ENCODE measurements at regions not wholly inside any gene's neighbourhood (a gene's known extent, or its start where the extent isn't known, plus 50 kb on each side); places are given as distances from the start of the nearest gene placed in this dataset.
"Not testable (repeated sequence)": the region's sequence is repeated elsewhere in the genome, so short reads cannot be mapped to it uniquely, and the experiment has no call there.

DNA sequence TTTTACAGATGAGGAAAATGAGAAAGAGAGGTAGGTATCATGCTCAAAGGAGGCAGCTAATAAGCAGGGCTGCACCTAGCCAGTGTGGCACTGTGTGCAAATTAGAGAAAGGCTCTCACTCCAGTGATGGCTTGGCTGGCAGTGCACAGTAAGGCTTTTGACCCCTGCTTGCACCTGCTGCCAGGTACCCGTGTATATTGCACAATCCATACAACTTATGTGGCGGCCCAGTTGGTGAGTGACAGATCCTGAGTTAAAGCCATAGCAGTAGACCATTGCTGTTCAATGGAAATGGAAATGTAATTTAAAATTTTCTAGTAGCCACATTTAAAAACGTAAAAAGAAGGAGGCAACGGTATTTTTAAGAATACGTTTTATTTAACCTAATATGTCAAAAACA is 266.4 kb upstream of the AZI2 start:
- no peaks in the 10 kb centered on the region for H3K4me1 Mint-ChIP-seq
- H3K27me3 Mint-ChIP-seq (ENCODE audit: low read depth in 3 of 3) = peaks cover 0 to 2% (median 0%) of the 10 kb centered on the region in 3 donors
- H3K4me3 Mint-ChIP-seq = no peak overlapping the region
- peaks cover 0 to 5% (median 0%) of the 10 kb centered on the region in 6 donors for H3K9me3 Mint-ChIP-seq
- H3K36me3 Mint-ChIP-seq = no peaks in the 10 kb centered on the region
- DNase-seq = no peak
- no peak overlapping the region for H3K27ac Mint-ChIP-seq

DNA sequence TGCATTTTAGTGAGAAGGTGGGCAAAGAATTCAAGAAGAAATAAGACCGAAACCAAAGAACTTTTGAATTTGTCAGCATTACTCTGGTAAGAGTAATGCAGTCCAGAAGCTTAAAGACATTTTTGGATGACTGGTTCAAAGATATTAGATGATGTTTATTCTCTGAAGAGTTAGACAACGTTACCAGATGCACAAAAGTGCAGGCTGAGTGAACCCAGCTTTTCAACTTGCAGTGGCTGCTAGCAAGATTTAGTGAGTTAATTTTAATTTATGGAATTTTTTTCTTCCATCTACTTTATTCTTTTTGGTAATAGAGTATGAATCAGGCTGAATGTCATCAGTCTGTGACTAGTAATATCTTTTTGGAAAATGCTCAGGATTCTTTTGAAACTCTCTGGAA is 267.3 kb upstream of the AZI2 start:
- no peak overlapping the region for H3K4me3 Mint-ChIP-seq

DNA sequence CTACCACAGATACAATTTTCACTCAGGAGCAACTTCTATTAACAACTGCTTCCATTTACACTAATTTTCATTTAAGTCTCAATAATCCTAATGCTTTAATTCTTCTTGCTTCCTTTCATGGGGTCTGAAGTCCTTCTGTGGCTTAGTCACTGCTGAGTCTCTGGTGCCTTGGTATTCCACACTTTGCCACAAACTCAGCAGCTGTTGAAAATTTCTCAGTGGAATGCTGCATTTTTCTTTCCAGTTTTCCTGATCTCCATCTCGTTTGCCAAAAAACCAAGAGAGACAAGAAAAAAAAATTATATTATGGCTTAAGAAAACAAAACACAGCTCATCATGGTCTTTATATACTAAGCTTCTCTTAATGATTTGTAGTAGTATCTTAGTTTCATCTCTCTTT is 269.2 kb upstream of the AZI2 start:
- Mint-ChIP-seq H3K4me1 (no peaks in the 10 kb centered on the region), H3K27me3 (ENCODE audit: low read depth in 3 of 3) (peaks cover 0 to 1% (median 0%) of the 10 kb centered on the region in 3 donors), H3K36me3 (no peaks in the 10 kb centered on the region), H3K4me3 (no peak overlapping the region), H3K27ac (no peak overlapping the region), H3K9me3 (peaks cover 0 to 12% (median 3%) of the 10 kb centered on the region in 6 donors)
- no peak for DNase-seq

More for the DNA sequence above, 267.3 kb upstream of the AZI2 start:
- Mint-ChIP-seq H3K27ac (no peak overlapping the region), H3K36me3 (no peaks in the 10 kb centered on the region), H3K9me3 (peaks cover 0 to 5% (median 0%) of the 10 kb centered on the region in 6 donors), H3K27me3 (ENCODE audit: low read depth in 3 of 3) (peaks cover 0 to 2% (median 0%) of the 10 kb centered on the region in 3 donors), H3K4me1 (no peaks in the 10 kb centered on the region)
- DNase-seq = no peak

DNA sequence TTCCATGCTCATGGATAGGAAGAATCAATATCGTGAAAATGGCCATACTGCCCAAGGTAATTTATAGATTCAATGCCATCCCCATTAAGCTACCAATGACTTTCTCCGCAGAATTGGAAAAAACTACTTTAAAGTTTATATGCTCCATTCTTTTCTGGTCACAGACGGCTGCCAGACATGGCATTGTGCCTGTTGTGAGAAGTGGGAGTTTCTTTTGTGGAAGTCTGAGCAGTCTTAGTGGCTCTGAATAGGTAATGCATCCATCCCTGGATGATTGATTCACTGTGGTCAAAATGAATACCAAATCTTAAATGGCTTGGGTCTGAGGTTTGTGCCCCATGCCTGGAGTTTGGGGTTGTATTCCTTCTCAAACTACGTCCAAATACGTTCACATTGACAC is 274.5 kb upstream of the AZI2 start:
- Mint-ChIP-seq H3K9me3 (peaks cover 0 to 7% (median 3%) of the 10 kb centered on the region in 6 donors), H3K27me3 (ENCODE audit: low read depth in 3 of 3) (peaks cover 0 to 1% (median 0%) of the 10 kb centered on the region in 3 donors), H3K4me1 (no peaks in the 10 kb centered on the region), H3K27ac (no peak overlapping the region), H3K36me3 (no peaks in the 10 kb centered on the region), H3K4me3 (no peak overlapping the region)
- no peak for DNase-seq

DNA sequence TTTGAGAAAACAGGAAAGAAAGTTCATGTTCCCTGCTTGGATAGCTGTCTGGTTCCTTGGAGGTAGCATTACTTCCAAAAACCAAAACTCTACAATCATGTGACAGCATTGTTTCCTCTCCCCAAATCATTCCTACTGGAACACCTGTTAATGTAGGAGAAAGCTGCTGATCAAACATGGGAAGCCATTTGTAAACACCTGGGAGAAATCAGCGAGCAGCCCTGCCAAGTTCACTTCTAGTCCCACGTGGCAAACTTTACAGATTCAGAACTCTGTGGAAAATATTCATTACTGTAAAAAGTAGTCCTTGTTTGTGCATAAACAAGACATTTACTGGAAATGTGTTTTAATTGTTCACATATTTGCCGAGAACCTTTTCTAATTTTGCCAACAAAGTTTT is 275.5 kb upstream of the AZI2 start:
- H3K27me3 Mint-ChIP-seq (ENCODE audit: low read depth in 3 of 3) = peaks cover 0 to 1% (median 0%) of the 10 kb centered on the region in 3 donors
- no peaks in the 10 kb centered on the region for H3K36me3 Mint-ChIP-seq
- DNase-seq = no peak
- no peak overlapping the region for H3K27ac Mint-ChIP-seq
- H3K4me1 Mint-ChIP-seq = no peaks in the 10 kb centered on the region
- peaks cover 0 to 7% (median 3%) of the 10 kb centered on the region in 6 donors for H3K9me3 Mint-ChIP-seq
- no peak overlapping the region for H3K4me3 Mint-ChIP-seq

DNA sequence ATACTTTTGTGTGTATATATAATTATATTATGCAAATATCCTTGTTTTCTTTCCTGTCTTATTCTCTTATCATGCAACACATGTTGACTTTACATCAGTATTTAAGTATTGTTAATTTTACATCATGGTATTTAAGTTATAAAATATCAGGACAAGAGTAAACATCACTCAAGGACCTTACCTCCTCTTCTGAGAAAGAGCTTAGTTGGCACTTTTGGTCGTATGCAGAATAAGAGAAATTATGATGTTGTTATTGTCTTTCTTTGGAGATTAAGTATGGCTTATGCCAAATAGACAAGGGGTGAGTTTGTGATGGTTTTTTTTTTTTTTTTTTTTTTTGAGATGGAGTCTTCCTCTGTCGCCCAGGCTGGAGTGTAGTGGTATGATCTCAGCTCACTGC is 279.2 kb upstream of the AZI2 start:
- not testable (repeated sequence) for H3K36me3 Mint-ChIP-seq; H3K4me1 Mint-ChIP-seq; H3K27me3 Mint-ChIP-seq (ENCODE audit: low read depth in 3 of 3); DNase-seq; H3K4me3 Mint-ChIP-seq; H3K27ac Mint-ChIP-seq; H3K9me3 Mint-ChIP-seq

DNA sequence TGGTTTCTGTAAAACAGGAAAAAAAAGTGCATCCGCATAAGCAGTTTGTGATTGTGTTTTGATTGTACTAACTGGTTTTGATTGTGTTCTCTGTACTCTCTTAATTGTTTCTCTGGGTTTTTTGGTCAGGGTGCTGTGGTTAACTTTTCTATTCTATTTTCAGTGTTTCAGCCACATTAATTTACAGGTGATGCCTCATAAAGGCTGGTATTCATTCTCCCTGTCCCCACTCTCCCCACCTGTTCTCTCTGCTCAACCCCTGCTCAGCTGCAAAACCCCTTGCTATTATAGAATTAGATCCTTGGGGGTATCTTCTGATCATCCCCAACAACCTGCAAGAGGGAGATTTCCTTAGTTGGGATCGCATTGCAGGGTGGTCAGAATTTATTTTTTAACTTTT is 285.4 kb upstream of the AZI2 start:
- DNase-seq = no peak
- peaks cover 0 to 3% (median 2%) of the 10 kb centered on the region in 3 donors for H3K27me3 Mint-ChIP-seq (ENCODE audit: low read depth in 3 of 3)
- no peak overlapping the region for H3K4me3 Mint-ChIP-seq
- no peaks in the 10 kb centered on the region for H3K4me1 Mint-ChIP-seq
- no peaks in the 10 kb centered on the region for H3K36me3 Mint-ChIP-seq
- peaks cover 0 to 5% (median 3%) of the 10 kb centered on the region in 6 donors for H3K9me3 Mint-ChIP-seq
- no peak overlapping the region for H3K27ac Mint-ChIP-seq

DNA sequence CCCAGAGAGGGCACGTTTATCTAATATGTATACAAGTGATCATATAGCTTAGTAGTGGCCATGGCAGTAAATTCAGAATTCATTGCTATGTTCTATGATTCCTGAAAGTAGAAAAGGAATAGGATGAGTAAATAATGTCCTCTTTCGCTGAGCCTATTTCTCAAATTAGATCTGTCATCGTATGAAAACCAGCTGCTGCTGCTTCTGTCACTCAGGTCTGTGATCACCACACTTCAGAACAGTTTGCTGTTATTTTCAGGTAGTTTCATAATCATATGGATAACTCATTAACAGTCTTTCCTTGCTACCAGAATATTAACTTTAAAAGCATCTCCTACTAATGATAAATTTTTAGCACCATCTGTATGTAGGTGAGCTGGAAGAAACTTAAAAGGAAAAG is 289.1 kb upstream of the AZI2 start:
- Mint-ChIP-seq H3K4me3 (no peak overlapping the region), H3K27me3 (ENCODE audit: low read depth in 3 of 3) (peaks cover 0 to 4% (median 3%) of the 10 kb centered on the region in 3 donors), H3K4me1 (no peaks in the 10 kb centered on the region), H3K27ac (no peak overlapping the region), H3K36me3 (no peaks in the 10 kb centered on the region), H3K9me3 (peaks cover 0 to 7% (median 3%) of the 10 kb centered on the region in 6 donors)
- DNase-seq = no peak

DNA sequence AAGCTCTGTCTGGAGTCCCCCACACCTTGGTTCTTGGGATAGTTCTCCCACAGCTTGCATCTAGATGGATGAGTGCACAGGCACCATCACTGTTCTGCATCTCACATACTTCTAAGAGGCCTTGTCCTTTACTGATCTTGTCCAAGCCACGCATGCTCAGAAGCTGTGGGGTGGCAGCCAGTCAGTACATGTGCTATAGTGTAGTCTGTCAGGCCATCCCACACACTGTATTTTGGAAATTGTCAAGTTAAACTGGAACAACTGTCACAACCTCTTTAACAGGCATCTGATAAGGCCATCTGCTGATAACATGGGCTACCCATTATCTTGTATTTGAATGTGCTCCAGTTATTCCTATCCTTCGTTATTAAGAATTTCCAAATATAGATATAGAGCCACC is 296.5 kb upstream of the AZI2 start:
- H3K9me3 Mint-ChIP-seq = peaks cover 0 to 5% (median 1%) of the 10 kb centered on the region in 6 donors
- H3K27me3 Mint-ChIP-seq (ENCODE audit: low read depth in 3 of 3) = peaks cover 0 to 4% (median 0%) of the 10 kb centered on the region in 3 donors
- no peaks in the 10 kb centered on the region for H3K4me1 Mint-ChIP-seq
- H3K27ac Mint-ChIP-seq = no peak overlapping the region
- DNase-seq = no peak
- H3K4me3 Mint-ChIP-seq = no peak overlapping the region
- H3K36me3 Mint-ChIP-seq = no peaks in the 10 kb centered on the region

DNA sequence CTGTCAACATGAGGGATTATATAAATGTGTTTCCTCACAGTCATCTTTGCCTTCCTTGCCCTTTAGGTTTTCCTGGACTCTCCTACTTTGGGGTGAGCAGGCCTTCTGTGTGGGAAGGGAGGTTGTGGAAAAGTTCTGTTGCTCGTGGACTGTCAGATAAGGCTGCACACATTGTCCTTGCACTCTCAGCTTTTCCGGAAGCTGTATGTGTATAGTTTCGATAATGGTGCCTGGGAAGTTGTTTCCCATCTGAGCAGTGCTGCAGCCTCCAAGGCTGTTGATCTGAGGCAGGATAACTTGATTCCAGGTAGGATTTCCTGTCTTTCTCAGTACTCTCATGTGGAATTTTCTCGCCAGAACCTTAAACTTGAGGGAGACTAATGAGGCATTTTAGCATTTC is 297.8 kb upstream of the AZI2 start:
- H3K36me3 Mint-ChIP-seq = no peaks in the 10 kb centered on the region
- DNase-seq = no peak
- H3K27ac Mint-ChIP-seq = no peak overlapping the region
- H3K4me1 Mint-ChIP-seq = no peaks in the 10 kb centered on the region
- H3K27me3 Mint-ChIP-seq (ENCODE audit: low read depth in 3 of 3) = peaks cover 0 to 4% (median 0%) of the 10 kb centered on the region in 3 donors
- no peak overlapping the region for H3K4me3 Mint-ChIP-seq
- H3K9me3 Mint-ChIP-seq = peaks cover 0 to 5% (median 0%) of the 10 kb centered on the region in 6 donors

DNA sequence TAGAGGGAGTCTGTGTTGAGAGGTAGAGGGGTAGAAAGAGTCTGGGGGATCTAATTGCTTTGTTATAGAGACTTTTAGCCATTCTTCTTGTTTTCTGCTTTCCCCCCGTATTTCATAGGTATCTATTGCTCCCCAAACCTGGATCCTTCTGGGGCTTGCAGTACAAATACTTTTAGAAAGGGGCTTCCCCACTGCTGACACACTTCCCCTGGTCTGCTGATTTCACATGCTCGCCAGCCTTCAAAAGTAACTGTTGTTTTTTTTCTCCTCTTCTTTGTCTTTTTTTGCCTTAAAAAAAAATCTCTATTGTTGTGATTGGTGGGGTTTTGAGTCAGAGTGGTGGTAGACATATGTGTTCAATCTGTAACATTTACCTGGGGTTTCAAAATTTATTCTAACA is 300.6 kb upstream of the AZI2 start:
- DNase-seq = no peak
- H3K9me3 Mint-ChIP-seq = peaks cover 0 to 5% (median 0%) of the 10 kb centered on the region in 6 donors
- H3K27me3 Mint-ChIP-seq (ENCODE audit: low read depth in 3 of 3) = peaks cover 0 to 2% (median 0%) of the 10 kb centered on the region in 3 donors
- H3K4me1 Mint-ChIP-seq = no peaks in the 10 kb centered on the region
- H3K27ac Mint-ChIP-seq = no peak overlapping the region
- H3K4me3 Mint-ChIP-seq = no peak overlapping the region
- no peaks in the 10 kb centered on the region for H3K36me3 Mint-ChIP-seq

DNA sequence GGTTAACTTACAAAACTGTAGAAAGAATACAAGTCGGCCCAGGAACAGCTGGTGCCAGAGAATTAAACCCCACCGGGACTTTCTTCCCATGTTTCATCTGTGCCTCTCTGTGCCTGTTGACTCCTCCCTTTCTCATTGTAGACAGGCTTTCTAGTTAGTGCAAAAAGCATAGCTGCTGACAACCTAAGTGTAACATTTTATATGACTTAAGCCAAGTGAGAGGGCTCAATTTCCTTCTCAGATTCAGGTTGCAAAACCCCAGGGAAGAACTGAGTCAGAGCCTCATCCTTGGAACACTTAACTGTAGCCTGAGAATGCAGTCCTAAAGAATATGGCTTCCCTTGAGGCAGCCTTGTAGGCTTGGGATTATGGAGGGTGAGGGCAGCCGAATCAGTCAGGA is 302.5 kb upstream of the AZI2 start:
- Mint-ChIP-seq H3K27ac (no peak overlapping the region), H3K4me3 (no peak overlapping the region), H3K4me1 (no peaks in the 10 kb centered on the region), H3K27me3 (ENCODE audit: low read depth in 3 of 3) (peaks cover 0 to 2% (median 0%) of the 10 kb centered on the region in 3 donors), H3K36me3 (no peaks in the 10 kb centered on the region), H3K9me3 (peaks cover 0 to 5% (median 2%) of the 10 kb centered on the region in 6 donors)
- DNase-seq = no peak

DNA sequence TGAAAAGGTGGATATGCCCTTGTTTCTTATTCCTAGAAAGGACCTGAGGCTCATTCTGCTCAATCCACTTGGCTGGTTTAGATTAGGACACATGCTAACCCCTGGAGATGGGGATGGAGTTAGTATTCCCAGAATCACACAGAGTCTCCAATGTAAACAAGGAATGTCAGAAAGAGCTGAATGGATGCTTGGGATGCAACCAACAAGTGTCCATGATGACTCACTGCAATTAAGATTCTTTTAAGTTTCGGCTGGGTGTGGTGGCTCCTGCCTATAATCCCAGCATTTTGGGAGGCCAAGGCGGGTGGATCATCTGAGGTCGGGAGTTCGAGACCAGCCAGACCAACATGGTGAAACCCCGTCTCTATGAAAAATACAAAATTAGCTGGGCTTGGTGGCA is 315.5 kb upstream of the AZI2 start:
- Mint-ChIP-seq H3K4me1 (no peaks in the 10 kb centered on the region), H3K36me3 (no peaks in the 10 kb centered on the region), H3K4me3 (no peak overlapping the region), H3K27ac (no peak overlapping the region), H3K9me3 (peaks cover 0 to 8% (median 0%) of the 10 kb centered on the region in 6 donors), H3K27me3 (ENCODE audit: low read depth in 3 of 3) (peaks cover 0 to 3% (median 0%) of the 10 kb centered on the region in 3 donors)
- no peak for DNase-seq

DNA sequence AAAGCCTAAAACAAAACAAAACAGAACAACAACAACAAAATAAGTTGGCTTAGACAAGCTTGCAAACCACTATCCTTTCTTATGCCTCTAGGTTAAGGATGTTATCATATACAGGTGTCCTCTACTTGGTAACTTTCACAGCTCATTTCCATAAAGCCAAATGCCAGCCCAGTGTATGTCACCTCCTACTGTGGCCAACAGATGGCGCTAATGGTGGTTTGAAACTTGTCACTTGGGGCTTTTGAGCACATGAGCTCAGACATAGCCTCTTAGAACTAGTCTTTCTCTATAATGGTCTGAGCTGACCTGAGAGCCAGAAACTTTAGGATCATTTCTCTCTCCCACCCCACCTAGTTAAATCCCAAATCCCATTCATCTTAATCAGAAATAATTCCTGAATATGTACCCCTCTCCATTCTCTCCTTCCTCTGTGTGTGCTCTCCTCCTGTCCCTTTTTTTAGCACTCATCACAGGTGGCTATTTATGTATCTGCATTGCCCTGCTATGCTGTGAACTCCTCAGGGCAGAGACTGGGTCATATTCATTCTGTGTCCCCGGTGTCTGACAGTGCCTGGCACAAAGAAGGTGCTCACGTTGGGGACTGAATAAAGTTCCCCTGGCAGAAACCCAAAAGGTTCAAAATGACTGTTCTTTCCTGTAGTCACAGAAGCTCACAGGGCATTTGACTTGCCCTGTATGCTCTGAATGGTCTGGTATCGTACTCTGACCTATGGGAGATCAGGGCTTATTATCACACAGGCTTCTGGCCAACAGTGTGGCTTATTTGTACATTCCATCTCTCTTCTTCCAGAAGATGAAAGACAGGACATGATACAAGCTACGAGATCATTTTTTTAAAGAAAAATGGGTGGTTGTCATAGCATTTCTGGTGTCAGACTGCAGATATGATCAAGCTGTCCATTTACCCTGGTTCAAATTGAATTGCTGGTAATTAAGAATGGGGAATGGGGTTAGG is 319.3 kb upstream of the AZI2 start:
- peak in 1 of 3 donors; percentile 2 for DNase-seq
- Mint-ChIP-seq H3K4me1 (no peaks in the 10 kb centered on the region), H3K36me3 (no peaks in the 10 kb centered on the region), H3K4me3 (no peak overlapping the region), H3K27ac (no peak overlapping the region), H3K9me3 (peaks cover 0 to 2% (median 0%) of the 10 kb centered on the region in 6 donors), H3K27me3 (ENCODE audit: low read depth in 3 of 3) (peaks cover 0 to 5% (median 2%) of the 10 kb centered on the region in 3 donors)
